Activated T-cell treated with anti-CD3 and anti-CD28 coated beads for 1 hour (primary cell): ENCODE measurements at regions not wholly inside any gene's neighbourhood (a gene's known extent, or its start where the extent isn't known, plus 50 kb on each side); places are given as distances from the start of the nearest gene placed in this dataset.

Experiments
- DNase-seq: peaks from one replicate; pipeline ENCODE4 v3.0.0-alpha.2; 2020; ENCODE audit warnings: low read depth

DNA sequence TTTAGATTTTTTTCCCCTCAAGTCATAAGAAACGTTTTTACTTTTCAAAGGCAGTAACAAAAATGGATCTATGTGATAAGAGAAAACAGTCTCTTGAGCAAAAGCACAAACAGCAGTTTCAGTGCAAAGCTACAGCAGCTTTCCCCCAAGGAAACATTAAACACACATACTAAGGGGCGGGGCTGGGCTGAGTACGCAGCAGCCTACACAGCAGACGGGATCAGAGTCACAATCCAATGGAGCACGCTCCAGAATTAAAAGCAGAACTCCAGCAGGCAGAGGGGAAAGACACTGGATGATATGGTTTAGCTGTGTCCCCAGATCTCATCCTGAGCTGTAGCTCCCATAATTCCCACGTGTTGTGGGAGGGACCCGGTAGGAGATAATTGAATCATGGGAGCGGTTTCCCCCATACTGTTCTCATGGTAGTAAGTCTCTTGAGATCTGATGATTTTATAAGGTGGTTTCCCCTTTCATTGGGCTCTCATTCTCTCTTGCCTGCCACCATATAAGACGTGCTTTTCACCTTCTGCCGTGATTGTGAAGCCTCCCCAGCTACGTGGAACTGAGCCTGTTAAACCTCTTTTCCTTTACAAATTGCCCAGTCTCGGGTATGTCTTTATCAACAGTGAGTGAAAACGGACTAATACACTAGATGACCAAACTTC lies 116.2 kb upstream of the SLCO3A1 start:
- no peak for DNase-seq

- no peak for DNase-seq
Measured at GRCh38 chr15:91741986-91742385, 111.5 kb upstream of the SLCO3A1 start.

DNA sequence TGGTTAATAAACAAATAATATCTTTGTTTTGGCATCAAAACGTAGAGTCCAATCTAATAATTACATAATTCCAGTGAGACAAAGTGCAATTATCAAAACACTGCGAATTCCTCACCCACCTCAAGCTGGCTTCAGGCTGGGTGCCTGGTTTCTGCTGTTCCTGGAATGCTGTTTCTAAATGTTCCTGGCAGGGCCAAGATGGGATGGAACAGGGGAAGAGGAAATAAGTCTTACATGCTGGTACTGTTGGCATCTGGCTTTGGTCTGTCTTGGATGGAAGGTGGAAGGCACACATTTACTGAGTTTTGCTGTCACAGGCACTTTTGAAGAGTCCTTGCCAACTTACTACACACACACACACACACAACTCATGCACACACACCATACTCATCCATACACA lies 101.9 kb upstream of the SLCO3A1 start:
- no peak for DNase-seq

GRCh38 chr15:91752081-91752785 lies 101.3 kb upstream of the SLCO3A1 start:
- no peak for DNase-seq

GRCh38 chr15:91759560-91759959 lies 93.9 kb upstream of the SLCO3A1 start:
- DNase-seq: no peak

GRCh38 chr15:91765660-91766059 lies 87.8 kb upstream of the SLCO3A1 start:
- no peak for DNase-seq

- DNase-seq: no peak
Measured at GRCh38 chr15:91769476-91769875, 84.0 kb upstream of the SLCO3A1 start.

GRCh38 chr15:91769894-91770293 lies 83.6 kb upstream of the SLCO3A1 start:
- no peak for DNase-seq

GRCh38 chr15:91776104-91776503 lies 77.4 kb upstream of the SLCO3A1 start:
- no peak for DNase-seq

GRCh38 chr15:91779960-91780359 lies 73.5 kb upstream of the SLCO3A1 start:
- no peak for DNase-seq

GRCh38 chr15:91780387-91780786 lies 73.1 kb upstream of the SLCO3A1 start:
- DNase-seq: no peak

GRCh38 chr15:91782221-91782620 lies 71.3 kb upstream of the SLCO3A1 start:
- no peak for DNase-seq

- no peak for DNase-seq
Measured at GRCh38 chr15:91783008-91783407, 70.5 kb upstream of the SLCO3A1 start.

- no peak for DNase-seq
Measured at GRCh38 chr15:91783451-91783850, 70.1 kb upstream of the SLCO3A1 start.

DNA sequence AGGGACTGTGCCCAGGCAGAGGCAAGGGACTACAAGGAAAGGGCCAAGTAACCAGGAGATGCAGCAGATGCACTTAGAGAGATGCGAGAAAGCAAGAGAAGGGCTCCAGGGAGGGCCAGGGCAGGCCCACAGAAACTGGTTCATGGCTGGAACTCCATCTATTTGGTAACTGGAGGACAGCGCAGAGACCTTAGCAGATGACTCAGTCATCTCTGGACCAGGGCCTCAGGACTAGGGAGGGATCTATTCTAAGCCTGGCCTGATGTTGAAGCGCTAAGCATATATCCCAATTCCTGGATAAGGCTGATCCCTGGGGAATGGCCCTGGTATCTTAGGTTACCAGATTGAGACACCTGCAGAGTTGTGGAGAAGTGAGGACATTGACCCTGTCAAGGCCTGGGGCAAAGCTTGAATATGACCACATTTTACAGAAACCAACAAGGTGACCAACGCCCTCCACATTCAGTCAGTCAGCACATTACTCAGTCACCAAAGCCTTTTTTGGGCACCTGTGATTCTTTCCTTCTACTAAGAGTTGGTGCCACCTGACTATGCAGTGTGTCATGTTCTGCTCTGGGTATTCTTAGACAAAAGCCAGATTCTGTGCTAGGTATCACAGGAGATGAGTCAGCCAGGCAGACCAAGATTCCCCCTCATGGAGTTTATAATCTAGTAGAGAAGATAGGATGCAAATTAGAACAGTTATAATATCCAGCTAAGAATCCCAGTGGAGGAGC lies 68.4 kb upstream of the SLCO3A1 start:
- DNase-seq: no peak

- no peak for DNase-seq
Measured at GRCh38 chr15:91787198-91787597, 66.3 kb upstream of the SLCO3A1 start.

- DNase-seq: no peak
Measured at GRCh38 chr15:91789136-91789535, 64.4 kb upstream of the SLCO3A1 start.

GRCh38 chr15:91790836-91791235 lies 62.7 kb upstream of the SLCO3A1 start:
- DNase-seq: no peak

DNA sequence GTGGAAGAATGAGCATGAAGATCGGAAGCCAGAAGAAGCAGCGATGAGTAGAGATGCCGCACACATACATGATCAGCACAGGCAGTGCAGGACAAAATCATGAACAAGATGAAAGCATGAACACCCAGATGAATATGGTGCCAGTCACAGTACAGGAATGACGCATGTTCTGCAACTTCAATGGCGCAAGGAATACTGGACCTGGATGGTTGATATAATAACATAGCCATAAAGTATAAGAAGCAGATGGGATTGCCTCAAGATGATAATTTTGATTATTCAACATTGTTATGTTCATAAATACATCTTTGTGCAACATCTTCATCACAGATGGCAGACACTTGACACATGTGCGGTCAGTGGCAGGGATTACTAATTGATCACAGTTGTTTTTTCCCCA lies 59.7 kb upstream of the SLCO3A1 start:
- no peak for DNase-seq

GRCh38 chr15:91795235-91795634 lies 58.3 kb upstream of the SLCO3A1 start:
- DNase-seq: no peak

DNA sequence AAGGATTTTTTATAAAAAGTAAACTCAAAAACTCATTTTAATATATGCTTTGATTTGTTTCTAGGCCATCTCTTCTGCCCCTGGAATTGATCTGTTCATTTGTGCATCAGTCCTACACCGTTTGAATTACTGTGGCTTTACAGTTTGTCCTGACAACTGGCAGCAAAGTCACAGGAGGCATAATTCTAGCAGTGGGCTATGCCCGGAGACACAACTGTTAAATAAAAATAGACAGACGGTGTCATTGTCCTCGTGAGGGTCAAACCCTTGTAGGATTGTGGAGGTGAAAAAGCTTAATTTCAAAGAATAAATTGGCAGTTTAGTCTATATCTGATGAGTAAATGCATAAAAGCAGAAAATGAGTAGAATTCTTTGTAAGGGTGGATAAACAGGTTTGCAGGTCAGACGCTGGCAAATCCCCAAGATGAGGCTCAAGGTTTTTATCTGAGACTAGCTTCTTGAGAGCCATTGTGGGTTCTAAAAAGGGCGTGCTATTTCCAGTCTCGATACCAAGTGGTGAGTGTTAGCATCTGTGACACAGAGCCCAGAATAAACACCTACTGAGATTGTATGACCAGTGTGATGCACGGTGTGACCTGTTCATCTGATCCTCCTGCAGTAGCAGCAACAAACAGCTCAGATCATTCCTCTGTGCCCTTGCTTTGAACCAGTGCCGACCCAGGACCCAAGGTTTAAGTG lies 51.5 kb upstream of the SLCO3A1 start:
- DNase-seq: no peak

GRCh38 chr15:91803260-91803659 lies 50.2 kb upstream of the SLCO3A1 start:
- DNase-seq: no peak
